ENCODE measurements at regions not wholly inside any gene's neighbourhood (a gene's known extent, or its start where the extent isn't known, plus 50 kb on each side); places are given as distances from the start of the nearest gene placed in this dataset.

GRCh38 chr2:226607379-226607778 lies 192.2 kb downstream of the IRS1 start:
- TF ChIP-seq, protein P1, sequence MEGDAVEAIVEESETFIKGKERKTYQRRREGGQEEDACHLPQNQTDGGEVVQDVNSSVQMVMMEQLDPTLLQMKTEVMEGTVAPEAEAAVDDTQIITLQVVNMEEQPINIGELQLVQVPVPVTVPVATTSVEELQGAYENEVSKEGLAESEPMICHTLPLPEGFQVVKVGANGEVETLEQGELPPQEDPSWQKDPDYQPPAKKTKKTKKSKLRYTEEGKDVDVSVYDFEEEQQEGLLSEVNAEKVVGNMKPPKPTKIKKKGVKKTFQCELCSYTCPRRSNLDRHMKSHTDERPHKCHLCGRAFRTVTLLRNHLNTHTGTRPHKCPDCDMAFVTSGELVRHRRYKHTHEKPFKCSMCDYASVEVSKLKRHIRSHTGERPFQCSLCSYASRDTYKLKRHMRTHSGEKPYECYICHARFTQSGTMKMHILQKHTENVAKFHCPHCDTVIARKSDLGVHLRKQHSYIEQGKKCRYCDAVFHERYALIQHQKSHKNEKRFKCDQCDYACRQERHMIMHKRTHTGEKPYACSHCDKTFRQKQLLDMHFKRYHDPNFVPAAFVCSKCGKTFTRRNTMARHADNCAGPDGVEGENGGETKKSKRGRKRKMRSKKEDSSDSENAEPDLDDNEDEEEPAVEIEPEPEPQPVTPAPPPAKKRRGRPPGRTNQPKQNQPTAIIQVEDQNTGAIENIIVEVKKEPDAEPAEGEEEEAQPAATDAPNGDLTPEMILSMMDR (IDR thresholded peaks at IDR 0.05): no peak
- TF ChIP-seq POLR2A (IDR thresholded peaks at IDR 0.05): no peak
